Fibroblast of skin of left quadriceps (primary cell): ENCODE measurements at regions not wholly inside any gene's neighbourhood (a gene's known extent, or its start where the extent isn't known, plus 50 kb on each side); places are given as distances from the start of the nearest gene placed in this dataset.
A peak's percentile ranks its signal among the peaks of the same experiment; 100 is the strongest.

Source experiments
- DNase-seq, 2 experiments: peaks; one replicate each; pipeline ENCODE4 v3.0.0-alpha.2; 2013; ENCODE audit warnings: low read depth in 2 of 2

GRCh38 chrX:8232406-8232805, 61.3 kb upstream of the VCX2 start:
- no peak for DNase-seq

GRCh38 chrX:8233091-8233490, 62.0 kb upstream of the VCX2 start:
- DNase-seq: no peak

- DNase-seq: peak in 1 of 2 experiments; percentile 4
These were observed 64.0 kb upstream of the VCX2 start for GRCh38 chrX:8235026-8235425.

GRCh38 chrX:8237718-8238117, 66.7 kb upstream of the VCX2 start:
- no peak for DNase-seq

GRCh38 chrX:8242431-8243020, 71.5 kb upstream of the VCX2 start:
- DNase-seq: no peak

GRCh38 chrX:8244301-8244700, 73.2 kb upstream of the VCX2 start:
- no peak for DNase-seq

GRCh38 chrX:8245411-8245810, 74.3 kb upstream of the VCX2 start:
- no peak for DNase-seq

- no peak for DNase-seq
These were observed 82.0 kb upstream of the VCX2 start for GRCh38 chrX:8253096-8253495.

GRCh38 chrX:8254401-8254800, 83.3 kb upstream of the VCX2 start:
- no peak for DNase-seq

- no peak for DNase-seq
These were observed 101.8 kb upstream of the VCX2 start for GRCh38 chrX:8272821-8273220.

GRCh38 chrX:8273451-8273895, 102.4 kb upstream of the VCX2 start:
- DNase-seq: no peak

GRCh38 chrX:8274170-8274569, 103.1 kb upstream of the VCX2 start:
- no peak for DNase-seq

GRCh38 chrX:8278557-8278956, 107.5 kb upstream of the VCX2 start:
- DNase-seq: no peak

GRCh38 chrX:8279323-8279722, 108.3 kb upstream of the VCX2 start:
- no peak for DNase-seq

GRCh38 chrX:8284131-8284530, 113.1 kb upstream of the VCX2 start:
- DNase-seq: no peak

- no peak for DNase-seq
These were observed 117.5 kb upstream of the VCX2 start for GRCh38 chrX:8288590-8288989.

GRCh38 chrX:8289523-8289922, 118.5 kb upstream of the VCX2 start:
- peak; percentile 24 to 25 for DNase-seq

GRCh38 chrX:8297766-8298165, 126.7 kb upstream of the VCX2 start:
- DNase-seq: no peak

- no peak for DNase-seq
These were observed 133.6 kb upstream of the VCX2 start for GRCh38 chrX:8304668-8305067.

- no peak for DNase-seq
These were observed 134.3 kb upstream of the VCX2 start for GRCh38 chrX:8305350-8305749.

- DNase-seq: no peak
These were observed 135.3 kb upstream of the VCX2 start for GRCh38 chrX:8306291-8306925.

GRCh38 chrX:8310409-8310808, 139.3 kb upstream of the VCX2 start:
- no peak for DNase-seq

- no peak for DNase-seq
These were observed 142.8 kb upstream of the VCX2 start for GRCh38 chrX:8313844-8314243.

- DNase-seq: no peak
These were observed 143.8 kb upstream of the VCX2 start for GRCh38 chrX:8314881-8315280.
